ENCODE measurements at regions not wholly inside any gene's neighbourhood (a gene's known extent, or its start where the extent isn't known, plus 50 kb on each side); places are given as distances from the start of the nearest gene placed in this dataset.

GRCh38 chr3:145243875-145244274 lies 917.1 kb downstream of the PLOD2 start:
- no peak for TF ChIP-seq CTCF (conservative IDR thresholded peaks at IDR 0.05 in 1 of 2, IDR thresholded peaks at IDR 0.05 in 1 of 2; ENCODE audit: low read depth in 1 of 2, low read length in 2 of 2)
- no peak for TF ChIP-seq EZH2 (IDR thresholded peaks at IDR 0.05; ENCODE audit: low read length, missing control alignments)
